HPDE6-E6E7 (cell line): ENCODE measurements at regions not wholly inside any gene's neighbourhood (a gene's known extent, or its start where the extent isn't known, plus 50 kb on each side); places are given as distances from the start of the nearest gene placed in this dataset.

ENCODE experiments used
- DNase-seq: peaks from one replicate; pipeline ENCODE4 v3.0.0; 2011; ENCODE audit warnings: missing footprints; ENCODE audit errors: extremely low spot score

DNA sequence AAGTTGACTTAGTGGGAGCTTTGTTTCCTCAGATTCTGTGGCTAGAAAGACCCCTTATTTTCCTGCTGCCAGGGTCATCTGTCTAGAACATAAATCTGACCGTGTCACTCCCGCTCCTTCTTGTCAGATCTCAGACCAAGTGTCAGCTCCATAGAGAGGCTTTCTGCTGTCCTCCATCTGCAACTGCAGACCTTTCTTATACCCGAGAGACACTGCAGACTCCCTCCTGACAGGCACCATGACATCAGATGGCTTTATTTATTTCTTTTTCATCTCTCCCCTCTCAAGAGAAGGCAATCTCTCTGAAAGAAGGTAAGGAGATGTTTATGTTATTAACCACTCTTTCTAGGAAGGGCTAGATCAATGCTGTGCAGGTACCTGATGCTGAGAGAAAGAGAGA, 726.5 kb downstream of the UQCRFS1 start:
- DNase-seq: no peak

DNA sequence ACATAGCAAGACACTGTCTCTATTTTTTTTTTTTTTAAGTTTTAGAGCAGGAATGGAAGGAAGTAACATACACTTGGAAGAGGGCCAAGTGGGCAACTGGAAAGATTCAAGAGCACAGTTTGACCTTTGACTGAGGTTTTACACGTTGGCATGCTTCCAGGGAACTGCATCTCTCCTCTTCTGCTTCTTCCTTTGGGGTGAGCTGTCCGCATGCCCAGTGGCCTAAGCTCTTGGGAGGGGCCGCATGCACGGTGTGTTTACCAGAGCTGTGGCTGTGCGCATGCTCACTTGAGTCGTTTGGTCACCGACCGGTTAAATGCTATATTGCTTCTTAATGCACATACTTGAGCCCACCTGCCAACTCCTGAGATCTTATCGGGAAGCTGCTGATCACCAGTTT, 727.7 kb downstream of the UQCRFS1 start:
- DNase-seq: no peak

DNA sequence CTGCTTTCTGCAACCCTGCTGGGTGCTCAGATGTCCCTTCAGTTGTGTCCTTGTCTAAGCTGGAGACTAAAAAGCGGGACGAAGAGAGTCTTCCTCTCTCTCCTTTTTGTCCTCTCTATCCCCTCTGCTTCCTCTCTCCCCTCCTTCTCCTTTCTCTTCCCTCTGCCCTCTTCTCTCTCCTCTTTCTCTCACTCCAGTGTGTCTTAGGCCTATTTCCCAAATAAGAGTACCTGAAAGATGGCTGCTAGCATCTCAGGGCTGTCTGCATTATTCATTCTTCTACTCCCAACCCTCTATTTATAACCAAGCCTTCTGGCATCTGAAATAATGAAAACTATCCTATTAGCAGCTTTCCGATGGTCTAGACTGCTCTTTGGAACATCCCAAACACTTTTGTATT, 729.8 kb downstream of the UQCRFS1 start:
- no peak for DNase-seq

DNA sequence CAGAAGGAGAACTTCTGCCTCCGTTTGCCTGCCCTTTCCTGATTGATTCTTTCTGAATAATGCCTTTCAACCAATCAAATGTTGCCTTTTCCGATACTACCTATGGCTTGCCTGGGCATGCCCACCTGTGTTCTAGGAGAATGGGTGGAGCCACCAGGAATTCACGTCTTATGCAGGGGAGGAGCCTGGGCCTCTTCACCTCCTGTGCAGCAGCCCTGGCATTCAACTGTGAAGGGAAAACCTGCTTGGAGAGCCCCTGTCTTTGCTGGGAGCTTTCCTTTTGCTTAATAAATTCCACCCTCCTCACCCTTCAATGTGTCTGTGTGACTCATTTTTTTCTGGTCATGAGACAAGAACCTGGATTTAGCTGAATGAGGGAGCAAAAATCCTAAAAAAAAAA, 730.7 kb downstream of the UQCRFS1 start:
- DNase-seq: no peak

- DNase-seq: no peak
Measured at GRCh38 chr19:28481674-28482073, 731.3 kb downstream of the UQCRFS1 start.

- no peak for DNase-seq
Measured at GRCh38 chr19:28475525-28475924, 737.4 kb downstream of the UQCRFS1 start.

GRCh38 chr19:28472843-28473242, 740.1 kb downstream of the UQCRFS1 start:
- DNase-seq: no peak

GRCh38 chr19:28471731-28472510, 741.0 kb downstream of the UQCRFS1 start:
- DNase-seq: no peak

DNA sequence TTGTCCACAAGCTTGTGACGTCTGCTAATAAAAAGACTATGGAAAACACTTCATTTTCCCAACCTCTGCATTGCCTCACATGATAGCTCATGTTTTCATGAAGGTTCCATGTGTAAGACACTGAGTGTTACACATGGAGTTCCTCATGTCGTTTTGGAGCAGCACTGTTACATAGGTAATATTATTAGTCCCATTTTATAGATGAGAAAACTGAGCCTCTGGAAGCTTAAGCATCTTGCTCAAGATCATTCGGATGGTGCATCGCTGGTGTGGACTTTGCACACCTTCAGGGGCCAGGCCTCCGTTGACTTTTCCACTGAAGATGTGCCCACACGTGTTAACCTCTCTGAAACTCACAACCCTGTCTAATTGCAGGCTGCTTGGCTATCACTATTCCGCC, 743.4 kb downstream of the UQCRFS1 start:
- DNase-seq: no peak

DNA sequence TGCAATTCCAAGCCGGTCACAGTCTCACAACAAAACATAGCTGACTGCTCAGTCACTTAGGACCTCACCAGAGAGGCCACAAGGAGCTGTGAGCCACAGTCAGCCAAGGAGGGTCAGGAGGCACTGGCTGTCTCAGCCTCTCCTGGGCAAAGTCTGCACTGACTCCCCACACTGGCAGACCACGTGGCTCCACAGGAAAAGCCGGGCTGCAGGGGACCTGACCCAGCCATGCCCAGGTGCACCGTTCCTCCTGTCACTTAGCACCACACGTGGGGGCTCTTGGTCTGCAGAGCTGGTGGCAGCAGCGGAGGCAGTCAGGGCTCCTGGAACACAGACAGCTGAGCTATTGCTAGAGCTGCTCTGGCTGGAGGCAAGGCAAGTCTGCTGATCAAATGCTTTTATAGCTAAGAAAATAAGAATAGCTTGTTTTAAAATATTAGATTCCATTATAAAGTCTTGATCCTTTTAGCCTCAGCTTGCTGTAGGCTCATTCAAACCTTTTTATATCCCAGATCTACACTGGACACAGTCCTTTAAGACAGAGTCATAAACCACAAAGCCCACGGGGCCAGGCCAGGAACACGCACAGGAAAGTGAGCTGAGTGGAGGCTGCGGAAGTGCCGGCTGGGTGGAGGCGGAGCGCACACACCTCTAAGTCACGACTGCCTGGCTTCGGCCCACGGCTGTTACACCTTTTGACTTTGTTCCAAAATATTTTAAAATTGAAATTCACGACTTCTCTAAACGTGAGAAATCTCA, 744.1 kb downstream of the UQCRFS1 start:
- no peak for DNase-seq

- DNase-seq: no peak
Measured at GRCh38 chr19:28466107-28467045, 746.6 kb downstream of the UQCRFS1 start.

GRCh38 chr19:28465371-28466086, 747.4 kb downstream of the UQCRFS1 start:
- DNase-seq: no peak

DNA sequence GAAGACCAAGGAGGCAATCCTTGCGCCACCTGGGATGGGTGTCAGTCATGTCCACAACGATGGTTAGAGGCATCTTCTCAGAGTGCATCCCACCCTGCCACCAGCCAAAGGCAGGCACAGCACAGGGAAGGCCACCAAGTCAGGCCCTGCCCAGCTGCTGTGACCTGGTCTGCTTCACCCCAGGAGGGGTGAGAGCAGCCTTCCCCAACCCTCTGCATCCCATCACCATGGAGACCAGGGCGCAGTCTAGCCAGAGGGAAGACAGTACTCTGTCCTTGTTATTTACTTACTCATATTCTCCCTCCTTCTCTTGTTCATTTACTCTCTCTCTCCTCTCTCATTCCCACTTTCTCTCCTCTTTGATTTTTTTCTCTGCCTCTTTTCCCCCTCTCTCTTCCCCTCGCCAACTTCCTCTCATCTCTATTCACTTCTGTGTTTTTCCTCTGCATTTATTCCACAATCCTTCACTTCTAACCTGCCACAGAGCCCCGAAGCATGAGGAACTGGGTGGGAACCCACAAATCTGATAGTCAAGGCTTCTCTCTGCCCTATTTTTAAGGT, 749.4 kb downstream of the UQCRFS1 start:
- DNase-seq: no peak

DNA sequence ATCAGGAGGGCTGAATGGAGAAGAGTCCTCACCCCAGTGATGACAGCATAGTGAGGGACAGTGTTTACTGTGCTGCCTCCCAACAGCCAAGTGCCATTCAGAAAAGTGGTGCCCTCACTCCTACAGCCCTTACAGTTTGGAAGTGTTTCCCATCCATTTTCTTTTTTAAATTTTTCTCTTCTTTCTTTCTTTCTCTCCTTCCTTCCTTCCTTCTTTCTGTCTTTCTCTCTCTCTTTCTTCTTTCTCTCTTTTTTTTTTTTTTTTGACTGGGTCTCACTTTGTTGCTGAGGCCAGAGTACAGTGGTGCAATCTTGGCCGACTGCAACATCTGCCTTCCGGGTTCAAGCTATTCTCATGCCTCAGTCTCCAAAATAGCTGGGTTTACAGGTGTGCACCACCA, 755.3 kb downstream of the UQCRFS1 start:
- DNase-seq: no peak

DNA sequence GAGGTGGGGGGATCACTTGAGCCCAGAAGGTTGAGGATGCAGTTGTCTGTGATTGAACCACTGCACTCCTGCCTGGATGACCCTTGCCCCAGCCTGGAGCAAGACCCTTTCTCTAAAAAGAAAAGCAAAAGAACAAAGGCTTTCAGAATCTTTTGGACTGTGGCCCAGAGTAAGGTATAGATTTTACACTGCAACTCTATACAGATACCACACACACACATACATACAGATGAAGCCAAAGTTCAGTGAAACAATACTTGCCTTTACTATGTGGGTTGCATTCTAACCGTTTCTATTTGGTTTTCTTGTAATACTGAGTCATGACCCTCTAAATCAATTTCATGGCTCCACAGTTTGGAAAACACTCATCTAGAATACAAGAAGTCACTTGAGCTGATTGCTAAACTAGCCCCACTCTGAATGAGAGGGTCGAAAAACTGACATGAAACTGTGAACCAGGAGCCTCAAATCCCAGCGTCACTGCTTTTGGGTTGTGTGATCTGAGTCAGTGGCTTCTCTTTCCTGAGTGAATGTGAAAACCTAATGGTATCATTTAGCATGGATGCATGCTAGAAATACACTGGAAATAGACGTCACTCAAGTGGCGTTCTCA, 756.1 kb downstream of the UQCRFS1 start:
- no peak for DNase-seq

- no peak for DNase-seq
Measured at GRCh38 chr19:28456252-28456651, 756.7 kb downstream of the UQCRFS1 start.

- no peak for DNase-seq
Measured at GRCh38 chr19:28454083-28454482, 758.9 kb downstream of the UQCRFS1 start.

- DNase-seq: no peak
Measured at GRCh38 chr19:28453420-28453819, 759.5 kb downstream of the UQCRFS1 start.

GRCh38 chr19:28449803-28450202, 763.1 kb downstream of the UQCRFS1 start:
- DNase-seq: no peak

- DNase-seq: no peak
Measured at GRCh38 chr19:28446511-28446910, 766.4 kb downstream of the UQCRFS1 start.

DNA sequence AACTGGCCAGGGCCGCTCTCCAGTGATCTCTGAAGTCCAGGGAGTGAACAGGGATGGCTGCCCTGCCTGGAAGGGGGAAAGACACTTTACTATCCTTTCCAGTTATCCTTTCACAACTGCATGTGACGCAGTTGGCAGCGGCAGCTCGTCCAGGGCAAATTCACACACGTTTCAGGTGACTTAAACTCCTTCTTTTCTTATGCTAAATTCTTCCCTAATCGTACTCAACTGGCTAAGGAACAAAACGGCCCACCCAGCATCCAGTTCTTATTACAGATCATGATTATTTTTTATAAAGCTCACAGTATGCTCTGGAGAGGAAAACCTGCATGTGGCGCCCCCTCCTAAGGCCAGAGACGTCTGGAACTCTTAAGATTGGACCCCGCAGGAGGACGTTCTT, 767.1 kb downstream of the UQCRFS1 start:
- no peak for DNase-seq
